Lung (tissue), 11 donors: ENCODE measurements at regions not wholly inside any gene's neighbourhood (a gene's known extent, or its start where the extent isn't known, plus 50 kb on each side); places are given as distances from the start of the nearest gene placed in this dataset.

ENCODE experiments used
- ATAC-seq: fragments of 200-7000 bp; cut with Tn5 transposase; one replicate; pipeline ENCODE4 v1.9.1; 2020; ENCODE audit warnings: moderate number of reproducible peaks; ENCODE audit not compliant: insufficient read depth, low FRiP score
- DNase-seq, 3 donors: peaks; one replicate each; pipeline ENCODE4 v3.0.0-alpha.2; 2013 to 2017
- H3K27ac ChIP-seq, 2 donors: one replicate each; pipeline ENCODE4 v1.5.1; 2013; ENCODE audit warnings: mild to moderate bottlenecking in 2 of 2, moderate library complexity in 2 of 2, control low read depth in 1 of 2, inconsistent platforms in 1 of 2, low read depth in 1 of 2, low read length in 1 of 2
- H3K27me3 ChIP-seq, 3 donors: one replicate each; pipeline ENCODE4 v1.5.1; 2013; ENCODE audit warnings: low read length in 2 of 3; ENCODE audit not compliant: control insufficient read depth in 3 of 3, insufficient read depth in 3 of 3
- H3K36me3 ChIP-seq, 4 donors: one replicate each; pipeline ENCODE4 v1.5.1; 2013; ENCODE audit warnings: low read length in 4 of 4, mild to moderate bottlenecking in 1 of 4, moderate library complexity in 1 of 4; ENCODE audit not compliant: control insufficient read depth in 4 of 4, insufficient read depth in 4 of 4
- H3K4me1 ChIP-seq, 5 donors: one replicate each; pipeline ENCODE4 v1.5.1; 2013; ENCODE audit warnings: low read length in 5 of 5, mild to moderate bottlenecking in 2 of 5, moderate library complexity in 1 of 5; ENCODE audit not compliant: control insufficient read depth in 5 of 5, insufficient read depth in 5 of 5
- H3K4me3 ChIP-seq: one replicate; pipeline ENCODE4 v1.5.1; 2013; ENCODE audit warnings: mild to moderate bottlenecking, control low read depth, moderate library complexity
- H3K9ac ChIP-seq, 2 donors: one replicate each; pipeline ENCODE4 v1.5.1; 2013; ENCODE audit warnings: low read length in 2 of 2, control low read depth in 1 of 2; ENCODE audit not compliant: insufficient read depth in 1 of 2
- H3K9me3 ChIP-seq, 4 donors: one replicate each; pipeline ENCODE4 v1.5.1; 2013; ENCODE audit warnings: low read length in 3 of 4, mild to moderate bottlenecking in 1 of 4, moderate library complexity in 1 of 4; ENCODE audit not compliant: control insufficient read depth in 4 of 4, insufficient read depth in 3 of 4
- CTCF ChIP-seq: IDR thresholded peaks from 2 replicates; pipeline ENCODE4 v1.5.1; 2012; ENCODE audit warnings: mild to moderate bottlenecking; ENCODE audit errors: control extremely low read depth, extremely low read depth
- WGBS, 2 donors: extraction: QIAGEN DNeasy Blood & Tissue Kit; methylation state at CpG; one replicate each; pipeline ENCODE4 v1.1.7; 2013; 5-methylcytosine and 5-hydroxymethylcytosine counted together
- donor health status: control.
- donor health status: control.
- donor health status: Bipolar disorder and iron deficiency.
- donor health status: healthy.
- donor health status: DM: yes; HTN: yes; CAD: no.

- DNase-seq, result no peak
- Histone ChIP-seq H3K36me3 (no peaks in the 10 kb centered on the region), H3K27ac (no peak overlapping the region), H3K4me3 (no peak overlapping the region), H3K27me3 (no peaks in the 10 kb centered on the region), H3K4me1 (no peaks in the 10 kb centered on the region), H3K9me3 (no peaks in the 10 kb centered on the region), H3K9ac (no peak overlapping the region)
- ATAC-seq, result no peak
- WGBS, 2 donors, result 41 to 57% methylated on average over 7 of the region's 7 CpGs
- no peak for TF ChIP-seq CTCF
Measured at GRCh38 chr20:56698749-56699148, 69.6 kb downstream of the TFAP2C start.

GRCh38 chr20:56702931-56703840 lies 74.1 kb downstream of the TFAP2C start:
- no peak overlapping the region for H3K9ac ChIP-seq
- no peak for DNase-seq
- H3K4me1 ChIP-seq, result no peaks in the 10 kb centered on the region
- H3K4me3 ChIP-seq, result no peak overlapping the region
- H3K9me3 ChIP-seq, result peaks cover 0 to 3% (median 0%) of the 10 kb centered on the region in 4 donors
- 79 to 86% methylated on average over 21 of the region's 21 CpGs for WGBS, 2 donors
- no peaks in the 10 kb centered on the region for H3K36me3 ChIP-seq
- no peak overlapping the region for H3K27ac ChIP-seq
- TF ChIP-seq CTCF, result no peak
- no peak for ATAC-seq
- H3K27me3 ChIP-seq, result no peaks in the 10 kb centered on the region

GRCh38 chr20:56706867-56707360 lies 77.8 kb downstream of the TFAP2C start:
- H3K27me3 ChIP-seq, result no peaks in the 10 kb centered on the region
- no peak overlapping the region for H3K4me3 ChIP-seq
- WGBS, 2 donors, result 74% methylated on average over 6 of the region's 6 CpGs
- H3K27ac ChIP-seq, result no peak overlapping the region
- no peak for DNase-seq
- H3K9me3 ChIP-seq, result peaks cover 0 to 6% (median 0%) of the 10 kb centered on the region in 4 donors
- no peak overlapping the region for H3K9ac ChIP-seq
- TF ChIP-seq CTCF, result no peak
- peaks cover 0 to 1% (median 0%) of the 10 kb centered on the region in 5 donors for H3K4me1 ChIP-seq
- no peaks in the 10 kb centered on the region for H3K36me3 ChIP-seq
- ATAC-seq, result no peak
